Activated naive CD8-positive, alpha-beta T cell treated with anti-CD3 and anti-CD28 coated beads, Interleukin-2, amount 50 U/mL, for 24 hours (primary cell): ENCODE measurements at regions not wholly inside any gene's neighbourhood (a gene's known extent, or its start where the extent isn't known, plus 50 kb on each side); places are given as distances from the start of the nearest gene placed in this dataset.
"Not testable (repeated sequence)": the region's sequence is repeated elsewhere in the genome, so short reads cannot be mapped to it uniquely, and the experiment has no call there.

Experiments used
- ATAC-seq: fragments of 150-1000 bp; cut with Tn5 transposase; one replicate; pipeline ENCODE4 v1.10.0; 2021
- DNase-seq: peaks from one replicate; pipeline ENCODE4 v3.0.0; 2021
- H3K27ac Mint-ChIP-seq: one replicate; pipeline ENCODE4 v1.8.0; 2021; ENCODE audit warnings: mild to moderate bottlenecking, mixed read lengths
- H3K27me3 Mint-ChIP-seq: one replicate; pipeline ENCODE4 v1.8.0; 2021; ENCODE audit warnings: mixed read lengths
- H3K36me3 Mint-ChIP-seq: one replicate; pipeline ENCODE4 v1.8.0; 2021; ENCODE audit warnings: low read depth, mixed read lengths
- H3K4me1 Mint-ChIP-seq: one replicate; pipeline ENCODE4 v1.8.0; 2021; ENCODE audit warnings: mixed read lengths
- H3K4me3 Mint-ChIP-seq: one replicate; pipeline ENCODE4 v1.8.0; 2021; ENCODE audit warnings: mild to moderate bottlenecking, moderate library complexity, mixed read lengths
- H3K9me3 Mint-ChIP-seq: one replicate; pipeline ENCODE4 v1.8.0; 2021; ENCODE audit warnings: mixed read lengths

GRCh38 chr21:28308516-28308915 lies 684.2 kb downstream of the LTN1 start:
- ATAC-seq: no peak
- H3K27me3 Mint-ChIP-seq: no peaks in the 10 kb centered on the region
- no peak for DNase-seq

GRCh38 chr21:28299946-28300345 lies 692.7 kb downstream of the LTN1 start:
- ATAC-seq (no peak), DNase-seq (no peak)
- no peaks in the 10 kb centered on the region for H3K9me3 Mint-ChIP-seq
- no peaks in the 10 kb centered on the region for H3K4me1 Mint-ChIP-seq
- no peak overlapping the region for H3K27ac Mint-ChIP-seq
- H3K4me3 Mint-ChIP-seq: no peak overlapping the region
- no peaks in the 10 kb centered on the region for H3K36me3 Mint-ChIP-seq
- no peaks in the 10 kb centered on the region for H3K27me3 Mint-ChIP-seq

More at GRCh38 chr21:28308516-28308915, 684.2 kb downstream of the LTN1 start:
- Mint-ChIP-seq H3K36me3 (no peaks in the 10 kb centered on the region), H3K27ac (no peak overlapping the region), H3K9me3 (peaks cover 14% of the 10 kb centered on the region), H3K4me3 (no peak overlapping the region), H3K4me1 (no peaks in the 10 kb centered on the region)

GRCh38 chr21:28298251-28298672 lies 694.4 kb downstream of the LTN1 start:
- DNase-seq (no peak), ATAC-seq (no peak)
- H3K4me1 Mint-ChIP-seq: no peaks in the 10 kb centered on the region
- no peaks in the 10 kb centered on the region for H3K36me3 Mint-ChIP-seq
- H3K27me3 Mint-ChIP-seq: no peaks in the 10 kb centered on the region
- H3K4me3 Mint-ChIP-seq: no peak overlapping the region
- H3K27ac Mint-ChIP-seq: no peak overlapping the region
- H3K9me3 Mint-ChIP-seq: no peaks in the 10 kb centered on the region

- no peak for DNase-seq
- peaks cover 2% of the 10 kb centered on the region for H3K27me3 Mint-ChIP-seq
- no peaks in the 10 kb centered on the region for H3K4me1 Mint-ChIP-seq
- H3K4me3 Mint-ChIP-seq: no peak overlapping the region
- peaks cover 10% of the 10 kb centered on the region for H3K9me3 Mint-ChIP-seq
- no peak overlapping the region for H3K27ac Mint-ChIP-seq
- H3K36me3 Mint-ChIP-seq: no peaks in the 10 kb centered on the region
- no peak for ATAC-seq
These were observed 698.6 kb downstream of the LTN1 start for GRCh38 chr21:28294051-28294450.

- no peaks in the 10 kb centered on the region for H3K36me3 Mint-ChIP-seq
- no peak overlapping the region for H3K27ac Mint-ChIP-seq
- H3K4me3 Mint-ChIP-seq: no peak overlapping the region
- H3K9me3 Mint-ChIP-seq: peaks cover 13% of the 10 kb centered on the region
- peaks cover 3% of the 10 kb centered on the region for H3K27me3 Mint-ChIP-seq
- H3K4me1 Mint-ChIP-seq: no peaks in the 10 kb centered on the region
- ATAC-seq: no peak
- no peak for DNase-seq
These were observed 708.8 kb downstream of the LTN1 start for GRCh38 chr21:28283641-28284490.

- H3K27ac Mint-ChIP-seq: no peak overlapping the region
- H3K4me3 Mint-ChIP-seq: no peak overlapping the region
- H3K36me3 Mint-ChIP-seq: no peaks in the 10 kb centered on the region
- no peaks in the 10 kb centered on the region for H3K4me1 Mint-ChIP-seq
- ATAC-seq (no peak), DNase-seq (no peak)
- H3K27me3 Mint-ChIP-seq: peaks cover 3% of the 10 kb centered on the region
- peaks cover 12% of the 10 kb centered on the region for H3K9me3 Mint-ChIP-seq
These were observed 709.8 kb downstream of the LTN1 start for GRCh38 chr21:28282833-28283232.

GRCh38 chr21:28281357-28281756 lies 711.3 kb downstream of the LTN1 start:
- not testable (repeated sequence) for H3K4me3 Mint-ChIP-seq, H3K27ac Mint-ChIP-seq, H3K27me3 Mint-ChIP-seq, ATAC-seq, H3K36me3 Mint-ChIP-seq, H3K4me1 Mint-ChIP-seq, DNase-seq
- H3K9me3 Mint-ChIP-seq: peaks cover 12% of the 10 kb centered on the region

- no peak overlapping the region for H3K4me3 Mint-ChIP-seq
- no peaks in the 10 kb centered on the region for H3K36me3 Mint-ChIP-seq
- ATAC-seq (no peak), DNase-seq (no peak)
- no peak overlapping the region for H3K27ac Mint-ChIP-seq
- H3K27me3 Mint-ChIP-seq: peaks cover 6% of the 10 kb centered on the region
- H3K4me1 Mint-ChIP-seq: no peaks in the 10 kb centered on the region
- peaks cover 12% of the 10 kb centered on the region for H3K9me3 Mint-ChIP-seq
These were observed 712.1 kb downstream of the LTN1 start for GRCh38 chr21:28280611-28281010.

GRCh38 chr21:28277324-28277723 lies 715.4 kb downstream of the LTN1 start:
- Mint-ChIP-seq H3K4me3 (no peak overlapping the region), H3K36me3 (no peaks in the 10 kb centered on the region)
- DNase-seq: no peak

GRCh38 chr21:28272272-28272992 lies 720.2 kb downstream of the LTN1 start:
- no peaks in the 10 kb centered on the region for H3K4me1 Mint-ChIP-seq
- no peak for ATAC-seq
- H3K27me3 Mint-ChIP-seq: peaks cover 2% of the 10 kb centered on the region
- H3K27ac Mint-ChIP-seq: no peak overlapping the region
- no peak for DNase-seq
- H3K36me3 Mint-ChIP-seq: no peaks in the 10 kb centered on the region
- H3K4me3 Mint-ChIP-seq: no peak overlapping the region
- H3K9me3 Mint-ChIP-seq: no peaks in the 10 kb centered on the region

More at GRCh38 chr21:28277324-28277723, 715.4 kb downstream of the LTN1 start:
- ATAC-seq: no peak
- Mint-ChIP-seq H3K9me3 (peaks cover 8% of the 10 kb centered on the region), H3K27me3 (peaks cover 2% of the 10 kb centered on the region), H3K4me1 (no peaks in the 10 kb centered on the region), H3K27ac (no peak overlapping the region)

GRCh38 chr21:28269173-28269572 lies 723.5 kb downstream of the LTN1 start:
- no peaks in the 10 kb centered on the region for H3K36me3 Mint-ChIP-seq
- no peaks in the 10 kb centered on the region for H3K9me3 Mint-ChIP-seq
- no peaks in the 10 kb centered on the region for H3K27me3 Mint-ChIP-seq
- no peak for ATAC-seq
- no peaks in the 10 kb centered on the region for H3K4me1 Mint-ChIP-seq
- H3K27ac Mint-ChIP-seq: no peak overlapping the region
- no peak overlapping the region for H3K4me3 Mint-ChIP-seq
- DNase-seq: no peak

GRCh38 chr21:28268685-28269084 lies 724.0 kb downstream of the LTN1 start:
- Mint-ChIP-seq H3K27me3 (no peaks in the 10 kb centered on the region), H3K9me3 (no peaks in the 10 kb centered on the region), H3K27ac (no peak overlapping the region), H3K36me3 (no peaks in the 10 kb centered on the region), H3K4me1 (no peaks in the 10 kb centered on the region), H3K4me3 (no peak overlapping the region)
- ATAC-seq (no peak), DNase-seq (no peak)

- Mint-ChIP-seq H3K4me1 (no peaks in the 10 kb centered on the region), H3K36me3 (no peaks in the 10 kb centered on the region), H3K9me3 (no peaks in the 10 kb centered on the region), H3K27ac (no peak overlapping the region), H3K4me3 (no peak overlapping the region), H3K27me3 (no peaks in the 10 kb centered on the region)
- ATAC-seq (no peak), DNase-seq (no peak)
These were observed 725.2 kb downstream of the LTN1 start for GRCh38 chr21:28267449-28267848.

GRCh38 chr21:28266061-28266460 lies 726.6 kb downstream of the LTN1 start:
- H3K27ac Mint-ChIP-seq: no peak overlapping the region
- H3K9me3 Mint-ChIP-seq: no peaks in the 10 kb centered on the region
- no peaks in the 10 kb centered on the region for H3K4me1 Mint-ChIP-seq
- H3K36me3 Mint-ChIP-seq: no peaks in the 10 kb centered on the region
- H3K27me3 Mint-ChIP-seq: no peaks in the 10 kb centered on the region
- H3K4me3 Mint-ChIP-seq: no peak overlapping the region
- no peak for ATAC-seq
- DNase-seq: no peak

GRCh38 chr21:28263974-28264373 lies 728.7 kb downstream of the LTN1 start:
- Mint-ChIP-seq H3K27ac (no peak overlapping the region), H3K27me3 (no peaks in the 10 kb centered on the region), H3K9me3 (no peaks in the 10 kb centered on the region), H3K36me3 (no peaks in the 10 kb centered on the region), H3K4me3 (no peak overlapping the region), H3K4me1 (no peaks in the 10 kb centered on the region)
- DNase-seq: no peak
- no peak for ATAC-seq
